ENCODE measurements at regions not wholly inside any gene's neighbourhood (a gene's known extent, or its start where the extent isn't known, plus 50 kb on each side); places are given as distances from the start of the nearest gene placed in this dataset.

- TF ChIP-seq CTCF (IDR thresholded peaks at IDR 0.05) (no peak), POLR2A (IDR thresholded peaks at IDR 0.05) (no peak)
Observed at GRCh38 chr6:30267423-30267822, 54.2 kb upstream of the TRIM26 start.
